ENCODE measurements at regions not wholly inside any gene's neighbourhood (a gene's known extent, or its start where the extent isn't known, plus 50 kb on each side); places are given as distances from the start of the nearest gene placed in this dataset.
A peak's percentile ranks its signal among the peaks of the same experiment; 100 is the strongest.
"Not testable (repeated sequence)": the region's sequence is repeated elsewhere in the genome, so short reads cannot be mapped to it uniquely, and the experiment has no call there.

- peak; percentile 78 for DNase-seq (ENCODE audit: low read depth, low spot score)
Measured at GRCh38 chr9:129414377-129414992, 206.4 kb downstream of the C9orf50 start.

- peak; percentile 97 for DNase-seq (ENCODE audit: low read depth, low spot score)
Measured at GRCh38 chr9:129413537-129414376, 207.1 kb downstream of the C9orf50 start.

- DNase-seq (ENCODE audit: low read depth, low spot score), result peak; percentile 61
Measured at GRCh38 chr9:129412814-129413536, 207.9 kb downstream of the C9orf50 start.

- not testable (repeated sequence) for DNase-seq (ENCODE audit: low read depth, low spot score)
Measured at GRCh38 chr9:129412176-129412813, 208.6 kb downstream of the C9orf50 start.

GRCh38 chr9:129411501-129412175, 209.3 kb downstream of the C9orf50 start:
- DNase-seq (ENCODE audit: low read depth, low spot score), result no peak

- DNase-seq (ENCODE audit: low read depth, low spot score), result no peak
Measured at GRCh38 chr9:129410226-129410625, 210.7 kb downstream of the C9orf50 start.

GRCh38 chr9:129408535-129409215, 212.2 kb downstream of the C9orf50 start:
- no peak for DNase-seq (ENCODE audit: low read depth, low spot score)

- no peak for DNase-seq (ENCODE audit: low read depth, low spot score)
Measured at GRCh38 chr9:129407905-129408452, 212.9 kb downstream of the C9orf50 start.

- peak; percentile 71 for DNase-seq (ENCODE audit: low read depth, low spot score)
Measured at GRCh38 chr9:129406278-129407225, 214.3 kb downstream of the C9orf50 start.

GRCh38 chr9:129405827-129406213, 215.1 kb downstream of the C9orf50 start:
- DNase-seq (ENCODE audit: low read depth, low spot score), result no peak

GRCh38 chr9:129405089-129405826, 215.6 kb downstream of the C9orf50 start:
- no peak for DNase-seq (ENCODE audit: low read depth, low spot score)

GRCh38 chr9:129404621-129405020, 216.3 kb downstream of the C9orf50 start:
- no peak for DNase-seq (ENCODE audit: low read depth, low spot score)

GRCh38 chr9:129403779-129404620, 216.9 kb downstream of the C9orf50 start:
- DNase-seq (ENCODE audit: low read depth, low spot score), result no peak

- no peak for DNase-seq (ENCODE audit: low read depth, low spot score)
Measured at GRCh38 chr9:129402931-129403778, 217.7 kb downstream of the C9orf50 start.

GRCh38 chr9:129402371-129402739, 218.5 kb downstream of the C9orf50 start:
- DNase-seq (ENCODE audit: low read depth, low spot score), result peak; percentile 72

- no peak for DNase-seq (ENCODE audit: low read depth, low spot score)
Measured at GRCh38 chr9:129401623-129402370, 219.1 kb downstream of the C9orf50 start.
